NCI-H748 treated with DMSO at 0.1 percent for 48 hours (cell line): ENCODE measurements at regions not wholly inside any gene's neighbourhood (a gene's known extent, or its start where the extent isn't known, plus 50 kb on each side); places are given as distances from the start of the nearest gene placed in this dataset.
"Not testable (repeated sequence)": the region's sequence is repeated elsewhere in the genome, so short reads cannot be mapped to it uniquely, and the experiment has no call there.

Experiments
- DNase-seq: peaks from one replicate; lab custom pipeline; 2025; lab: John Stamatoyannopoulos, UW

GRCh38 chr15:20345401-20345958 lies 196.1 kb downstream of the GOLGA6L6 start:
- DNase-seq = no peak

GRCh38 chr15:20344601-20345400 lies 196.8 kb downstream of the GOLGA6L6 start:
- DNase-seq = no peak

- not testable (repeated sequence) for DNase-seq
Observed at GRCh38 chr15:20343395-20344211, 198.0 kb downstream of the GOLGA6L6 start.

GRCh38 chr15:20342601-20343394 lies 198.8 kb downstream of the GOLGA6L6 start:
- not testable (repeated sequence) for DNase-seq

GRCh38 chr15:20341901-20342600 lies 199.5 kb downstream of the GOLGA6L6 start:
- no peak for DNase-seq

GRCh38 chr15:20340931-20341661 lies 200.5 kb downstream of the GOLGA6L6 start:
- DNase-seq = no peak

GRCh38 chr15:20340331-20340811 lies 201.2 kb downstream of the GOLGA6L6 start:
- no peak for DNase-seq

GRCh38 chr15:20339086-20339791 lies 202.4 kb downstream of the GOLGA6L6 start:
- not testable (repeated sequence) for DNase-seq

- DNase-seq = not testable (repeated sequence)
Observed at GRCh38 chr15:20338671-20339070, 202.9 kb downstream of the GOLGA6L6 start.

GRCh38 chr15:20337238-20337637 lies 204.4 kb downstream of the GOLGA6L6 start:
- DNase-seq = not testable (repeated sequence)

- not testable (repeated sequence) for DNase-seq
Observed at GRCh38 chr15:20334451-20334850, 207.1 kb downstream of the GOLGA6L6 start.

- not testable (repeated sequence) for DNase-seq
Observed at GRCh38 chr15:20325751-20326150, 215.8 kb downstream of the GOLGA6L6 start.

GRCh38 chr15:20317132-20317531 lies 224.5 kb downstream of the GOLGA6L6 start:
- DNase-seq = not testable (repeated sequence)

GRCh38 chr15:20311014-20311680 lies 230.5 kb downstream of the GOLGA6L6 start:
- not testable (repeated sequence) for DNase-seq

GRCh38 chr15:20310603-20311002 lies 231.0 kb downstream of the GOLGA6L6 start:
- no peak for DNase-seq

- not testable (repeated sequence) for DNase-seq
Observed at GRCh38 chr15:20309966-20310365, 231.6 kb downstream of the GOLGA6L6 start.

- not testable (repeated sequence) for DNase-seq
Observed at GRCh38 chr15:20309395-20309794, 232.2 kb downstream of the GOLGA6L6 start.

GRCh38 chr15:20308027-20308690 lies 233.4 kb downstream of the GOLGA6L6 start:
- not testable (repeated sequence) for DNase-seq
